GM12891 (cell line): ENCODE measurements at regions not wholly inside any gene's neighbourhood (a gene's known extent, or its start where the extent isn't known, plus 50 kb on each side); places are given as distances from the start of the nearest gene placed in this dataset.

Source experiments
- DNase-seq: peaks from one replicate; pipeline ENCODE4 v3.0.0; 2011; ENCODE audit warnings: low spot score; ENCODE audit not compliant: insufficient read length
- FAIRE-seq: peaks from 2 replicates; lab custom pipeline; 2011; peaks lifted over from hg19 to GRCh38; lab: Jason Lieb, UNC
- PAX5 ChIP-seq: IDR thresholded peaks from 2 replicates; pipeline ENCODE4 v1.6.1; 2011; ENCODE audit warnings: low read length, moderate library complexity, mild to moderate bottlenecking; ENCODE audit not compliant: insufficient read depth, severe bottlenecking
- POLR2A ChIP-seq: IDR thresholded peaks from 2 replicates; pipeline ENCODE4 v1.6.1; 2011; ENCODE audit warnings: low read depth, low read length, control low read depth
- POLR2AphosphoS5 ChIP-seq: IDR thresholded peaks from 2 replicates; pipeline ENCODE4 v1.6.1; 2011; ENCODE audit warnings: low read depth, low read length, control low read depth
- POU2F2 ChIP-seq: IDR thresholded peaks from 2 replicates; pipeline ENCODE4 v1.6.1; 2011; ENCODE audit warnings: low read depth, mild to moderate bottlenecking, control low read depth, low read length, moderate library complexity
- SPI1 ChIP-seq: IDR thresholded peaks from 2 replicates; pipeline ENCODE4 v1.6.1; 2011; ENCODE audit warnings: low read depth, low read length, control low read depth
- TAF1 ChIP-seq: IDR thresholded peaks from 2 replicates; pipeline ENCODE4 v1.6.1; 2011; ENCODE audit warnings: low read depth, low read length, control low read depth

DNA sequence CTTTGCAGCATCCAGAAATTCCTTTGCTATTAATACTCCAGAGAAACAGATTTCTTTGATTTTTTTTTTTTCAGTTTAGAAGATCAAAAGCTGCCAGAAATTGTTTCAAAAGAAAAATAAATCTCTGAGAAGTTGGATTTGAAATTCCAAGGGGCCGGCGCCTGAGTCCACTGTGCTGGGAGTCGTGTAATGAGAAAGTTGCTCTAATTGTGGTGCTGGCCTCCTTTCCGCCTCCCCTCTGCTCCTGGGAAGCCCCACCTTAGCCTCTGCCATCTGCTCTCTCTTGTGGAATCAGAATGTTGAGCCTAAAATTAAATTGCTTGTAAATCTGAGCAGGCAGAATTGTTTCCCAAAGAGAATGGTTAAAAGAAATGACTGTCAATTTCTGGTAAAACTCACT lies 93.3 kb downstream of the EMX2 start:
- no peak for FAIRE-seq
- DNase-seq = no peak
- TF ChIP-seq TAF1 (no peak), SPI1 (no peak), PAX5 (no peak)

DNA sequence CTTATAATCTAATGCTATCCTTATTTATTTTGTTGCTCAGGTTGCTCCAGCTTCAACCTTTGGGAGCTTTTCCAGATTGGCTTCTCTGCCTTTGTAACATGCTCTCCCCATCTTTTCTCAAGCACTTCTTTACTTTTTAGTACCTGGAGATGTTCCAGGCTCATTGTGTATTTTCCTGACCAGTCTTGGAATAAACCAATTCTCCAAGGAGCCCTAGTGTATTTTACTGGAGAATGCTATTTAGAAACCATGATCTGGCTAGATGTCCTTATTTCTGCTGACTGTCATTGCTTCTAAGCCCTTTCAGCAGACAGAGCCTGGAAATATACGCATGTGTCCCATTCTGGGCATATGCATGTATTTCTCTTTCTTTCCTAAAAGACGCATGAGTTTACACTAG lies 95.7 kb downstream of the EMX2 start:
- no peak for DNase-seq
- FAIRE-seq = no peak
- TF ChIP-seq PAX5 (no peak), SPI1 (no peak), POLR2A (no peak), POU2F2 (no peak), TAF1 (no peak), POLR2AphosphoS5 (no peak)

DNA sequence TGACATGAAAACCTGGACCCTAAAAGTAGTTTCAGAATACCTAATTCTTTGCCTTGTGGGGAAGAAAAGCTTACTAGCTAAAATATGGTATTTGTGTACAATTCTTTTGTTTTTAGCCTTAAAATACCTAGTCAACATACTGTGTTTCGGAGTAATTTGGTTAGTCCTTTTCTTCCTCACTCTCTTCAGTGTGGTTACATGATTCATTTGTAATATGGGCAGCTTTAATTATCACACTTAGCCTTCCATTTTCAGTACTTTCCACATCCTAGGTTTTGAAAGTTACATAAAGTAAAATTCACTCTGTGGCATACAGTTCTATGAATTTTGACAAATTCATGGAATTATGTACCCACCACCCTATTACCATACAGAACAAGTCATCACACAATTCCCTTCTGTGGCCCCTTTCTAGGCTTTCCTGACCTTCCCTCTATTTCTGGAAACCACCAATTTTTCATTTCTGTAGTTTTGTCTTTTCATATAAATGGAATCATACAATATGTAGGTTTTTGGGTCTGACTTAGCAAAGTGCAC lies 96.2 kb downstream of the EMX2 start:
- TF ChIP-seq POLR2A (no peak), PAX5 (no peak), TAF1 (no peak)
- DNase-seq = no peak
- FAIRE-seq = no peak

DNA sequence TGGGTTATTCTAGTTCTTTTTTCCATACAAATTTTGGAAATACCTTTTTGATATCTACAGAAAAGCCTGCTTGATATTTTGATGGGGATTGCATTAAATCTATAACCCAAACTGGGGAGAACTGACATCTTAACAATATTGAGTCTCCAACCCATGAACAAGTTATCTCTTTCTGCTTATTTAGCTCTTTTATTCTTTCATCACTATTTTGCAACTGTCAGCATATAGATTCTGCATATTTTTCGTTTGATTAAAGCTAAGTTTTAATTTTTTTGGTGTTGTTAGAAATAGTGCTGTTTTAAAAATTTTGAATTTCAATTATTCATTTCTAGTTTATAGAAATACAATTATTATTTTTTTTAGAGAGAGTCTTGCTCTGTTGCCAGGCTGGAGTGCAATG lies 97.9 kb downstream of the EMX2 start:
- FAIRE-seq = no peak
- TF ChIP-seq SPI1 = no peak
- TF ChIP-seq PAX5 = no peak
- TF ChIP-seq TAF1 = no peak
- TF ChIP-seq POU2F2 = no peak
- no peak for TF ChIP-seq POLR2AphosphoS5
- TF ChIP-seq POLR2A = no peak
- no peak for DNase-seq

DNA sequence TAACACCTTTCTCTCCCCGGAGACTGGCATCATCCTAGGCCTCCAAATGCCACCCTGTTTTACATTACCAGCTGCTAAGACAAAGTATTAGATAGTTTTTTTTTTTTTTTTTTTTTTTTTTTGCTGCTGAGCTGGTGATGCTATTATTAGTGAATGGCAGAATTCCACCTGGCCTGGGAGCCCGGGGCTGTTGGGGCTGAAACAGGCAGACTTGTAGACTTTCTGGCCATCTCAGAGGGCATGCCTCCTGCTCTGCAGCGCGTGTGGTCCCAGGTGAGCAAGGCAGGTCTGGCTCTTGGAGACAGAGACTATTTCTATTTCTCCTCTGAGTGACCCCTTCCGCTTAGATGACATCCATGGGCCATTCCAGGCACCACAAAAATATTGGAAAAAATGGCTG lies 104.2 kb downstream of the EMX2 start:
- DNase-seq = no peak
- FAIRE-seq = no peak

DNA sequence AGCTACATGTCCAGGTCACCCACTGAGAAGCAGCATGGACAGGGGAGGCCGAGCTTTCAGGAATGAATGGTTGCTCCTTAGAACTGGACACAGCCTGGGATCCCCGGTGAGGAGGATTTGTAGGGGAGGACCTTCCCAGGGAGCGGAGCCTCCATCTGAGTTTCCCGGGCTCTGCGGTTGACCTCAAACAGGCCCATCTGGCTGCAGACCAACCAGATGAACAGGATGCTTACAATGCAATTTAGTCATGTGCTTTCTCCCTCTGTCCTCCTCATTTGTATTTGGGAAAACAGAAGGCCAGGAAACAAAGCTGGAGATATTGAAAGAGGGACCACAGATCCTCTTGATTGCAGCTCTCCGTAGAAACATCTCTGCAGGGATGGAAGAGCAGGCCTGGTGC lies 104.8 kb downstream of the EMX2 start:
- DNase-seq (no peak), FAIRE-seq (no peak)
- TF ChIP-seq SPI1 (no peak), POLR2A (no peak), POU2F2 (no peak), TAF1 (no peak), POLR2AphosphoS5 (no peak), PAX5 (no peak)

More for the DNA sequence above, 104.2 kb downstream of the EMX2 start:
- TF ChIP-seq POLR2A (no peak), PAX5 (no peak), TAF1 (no peak)

DNA sequence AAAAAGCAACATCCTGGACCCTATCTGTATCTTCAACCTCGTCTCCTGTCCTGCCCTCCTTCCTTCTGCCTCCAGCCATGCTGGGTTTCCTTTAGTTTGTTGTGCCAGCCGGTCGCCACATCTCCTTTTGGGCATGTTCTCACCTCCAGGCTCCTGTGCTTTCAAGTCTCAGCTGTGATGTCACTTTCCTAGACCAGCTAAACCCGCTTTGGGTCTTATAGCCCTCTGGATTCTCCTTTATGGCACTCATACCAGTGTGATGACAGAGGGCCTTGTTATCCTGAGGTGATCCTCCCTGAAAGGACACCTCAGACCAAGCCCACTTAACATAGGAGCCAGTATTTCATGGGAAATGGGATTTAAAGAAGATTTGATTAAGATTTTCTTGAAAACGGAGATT lies 108.6 kb downstream of the EMX2 start:
- FAIRE-seq (no peak), DNase-seq (no peak)
- no peak for TF ChIP-seq POU2F2
- TF ChIP-seq TAF1 = no peak
- TF ChIP-seq SPI1 = no peak
- no peak for TF ChIP-seq POLR2A
- TF ChIP-seq PAX5 = no peak
- TF ChIP-seq POLR2AphosphoS5 = no peak

DNA sequence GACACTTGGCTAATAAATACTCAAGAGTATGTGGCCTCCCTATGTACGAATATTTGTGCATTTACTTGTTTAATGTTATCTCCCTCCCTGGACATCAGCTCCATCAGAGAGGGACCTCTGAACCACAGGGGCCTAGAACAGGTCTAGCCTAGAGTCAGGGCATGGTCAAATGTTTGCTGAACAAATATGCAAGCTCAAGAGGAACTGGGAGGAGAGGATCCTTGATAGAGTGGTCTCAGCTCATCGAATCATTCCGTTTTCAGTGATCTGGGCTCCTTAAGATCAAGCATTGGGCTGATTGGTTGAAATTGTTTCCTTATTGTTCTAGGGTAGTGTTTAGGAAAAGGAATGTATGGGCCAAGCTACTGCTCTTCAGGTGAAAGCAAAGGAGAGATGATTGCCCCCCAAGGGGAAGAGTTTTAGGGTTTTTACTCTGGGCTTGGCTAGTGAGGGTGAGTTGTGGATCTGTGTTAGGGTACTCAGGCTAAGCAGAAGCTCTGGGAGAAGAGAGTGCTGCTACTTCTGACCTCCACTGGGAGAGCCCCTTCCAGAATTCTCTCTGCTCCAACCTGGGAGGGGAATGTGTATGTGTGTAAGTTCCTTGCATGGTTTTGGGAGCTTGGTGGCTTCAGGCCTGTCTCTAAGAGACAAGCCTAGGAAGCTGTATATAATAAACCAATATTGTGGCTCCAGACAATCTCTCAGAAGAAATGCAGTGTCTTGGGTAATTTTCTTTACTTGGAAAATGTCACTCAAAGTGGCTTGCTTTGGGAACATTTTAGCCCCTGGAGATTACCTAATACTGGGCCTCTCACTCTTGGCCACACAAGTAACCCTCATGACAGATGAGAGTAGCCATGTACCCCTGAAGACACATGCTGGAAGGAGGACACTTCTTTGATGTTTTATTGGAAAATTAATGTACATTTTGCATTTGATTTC lies 110.0 kb downstream of the EMX2 start:
- peak; percentile 73 for TF ChIP-seq SPI1
- TF ChIP-seq PAX5 = no peak
- DNase-seq = no peak
- FAIRE-seq = peak; percentile 9

DNA sequence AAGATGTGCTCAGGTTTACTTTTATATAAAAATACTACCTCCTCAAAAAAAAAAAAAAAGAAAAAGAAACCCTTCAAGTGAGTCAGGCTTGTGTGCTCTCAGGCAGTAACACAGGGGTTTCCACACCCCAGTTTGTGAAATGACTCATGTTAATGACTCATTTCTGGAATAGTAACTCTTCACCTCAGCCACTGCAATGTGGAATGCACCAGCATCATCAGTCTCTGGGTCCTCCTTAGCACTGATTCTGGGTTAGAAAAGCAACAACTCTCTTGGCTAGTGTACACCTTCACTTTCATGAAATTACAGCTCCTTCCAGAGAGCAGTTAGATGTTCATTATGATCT lies 110.6 kb downstream of the EMX2 start:
- FAIRE-seq (peak; percentile 98), DNase-seq (peak; percentile 27)
- TF ChIP-seq TAF1 (no peak), SPI1 (no peak), POLR2A (no peak), PAX5 (no peak), POU2F2 (peak; percentile 80), POLR2AphosphoS5 (no peak)

DNA sequence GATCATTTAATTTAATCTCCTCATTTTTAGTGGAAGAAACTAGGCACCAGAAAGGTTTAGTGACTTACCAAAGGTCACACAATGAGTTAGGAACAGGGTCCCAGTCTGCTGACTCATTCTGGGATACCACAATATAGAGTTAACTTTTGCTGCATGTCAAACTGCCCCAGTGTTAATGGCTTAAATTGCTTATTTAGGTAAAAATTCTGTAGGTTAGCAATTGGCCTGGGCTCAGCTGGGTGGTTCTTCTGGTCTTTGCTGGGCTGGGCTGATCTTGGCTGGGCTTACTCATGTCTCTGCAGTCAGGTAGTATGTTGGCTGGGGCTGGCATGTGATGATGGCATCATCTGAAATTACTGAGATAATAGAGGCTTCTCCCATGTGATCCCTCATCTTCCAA lies 111.6 kb downstream of the EMX2 start:
- DNase-seq (no peak), FAIRE-seq (no peak)
- TF ChIP-seq POU2F2 = 0 out of 2 replicates have a peak, but pooled peaks have one; percentile 41
- no peak for TF ChIP-seq PAX5
- TF ChIP-seq SPI1 = no peak
- no peak for TF ChIP-seq POLR2AphosphoS5
- no peak for TF ChIP-seq TAF1
- TF ChIP-seq POLR2A = no peak
